Activated T-helper 2 cell treated with anti-CD3 and anti-CD28 coated beads, Interferon-gamma antibody, Interleukin-2, Interleukin-4, amounts not matched to agents 10 μg/mL and 5 μg/mL and 100 μg/mL, durations not matched to agents 14 hours and 24 hours and 36 hours (primary cell): ENCODE measurements at regions not wholly inside any gene's neighbourhood (a gene's known extent, or its start where the extent isn't known, plus 50 kb on each side); places are given as distances from the start of the nearest gene placed in this dataset.

Experiments
- DNase-seq: peaks from one replicate; pipeline ENCODE4 v3.0.0; 2021; ENCODE audit warnings: low spot score
- H3K27ac Mint-ChIP-seq: one replicate; pipeline ENCODE4 v1.8.0; 2021; ENCODE audit warnings: mixed read lengths
- H3K27me3 Mint-ChIP-seq: one replicate; pipeline ENCODE4 v1.8.0; 2021; ENCODE audit warnings: low read depth, mixed read lengths
- H3K36me3 Mint-ChIP-seq: one replicate; pipeline ENCODE4 v1.8.0; 2021; ENCODE audit warnings: low read depth, mixed read lengths
- H3K4me1 Mint-ChIP-seq: one replicate; pipeline ENCODE4 v1.8.0; 2021; ENCODE audit warnings: low read depth, mixed read lengths
- H3K4me3 Mint-ChIP-seq: one replicate; pipeline ENCODE4 v1.8.0; 2021; ENCODE audit warnings: low read depth, mild to moderate bottlenecking, moderate library complexity, mixed read lengths
- H3K9me3 Mint-ChIP-seq: one replicate; pipeline ENCODE4 v1.8.0; 2021; ENCODE audit warnings: mixed read lengths
- intact Hi-C: fragments of 100-400 bp; cut with micrococcal nuclease; formaldehyde crosslinking; loops from one replicate; pipeline ENCODE4 v1.15.1; 2023

DNA sequence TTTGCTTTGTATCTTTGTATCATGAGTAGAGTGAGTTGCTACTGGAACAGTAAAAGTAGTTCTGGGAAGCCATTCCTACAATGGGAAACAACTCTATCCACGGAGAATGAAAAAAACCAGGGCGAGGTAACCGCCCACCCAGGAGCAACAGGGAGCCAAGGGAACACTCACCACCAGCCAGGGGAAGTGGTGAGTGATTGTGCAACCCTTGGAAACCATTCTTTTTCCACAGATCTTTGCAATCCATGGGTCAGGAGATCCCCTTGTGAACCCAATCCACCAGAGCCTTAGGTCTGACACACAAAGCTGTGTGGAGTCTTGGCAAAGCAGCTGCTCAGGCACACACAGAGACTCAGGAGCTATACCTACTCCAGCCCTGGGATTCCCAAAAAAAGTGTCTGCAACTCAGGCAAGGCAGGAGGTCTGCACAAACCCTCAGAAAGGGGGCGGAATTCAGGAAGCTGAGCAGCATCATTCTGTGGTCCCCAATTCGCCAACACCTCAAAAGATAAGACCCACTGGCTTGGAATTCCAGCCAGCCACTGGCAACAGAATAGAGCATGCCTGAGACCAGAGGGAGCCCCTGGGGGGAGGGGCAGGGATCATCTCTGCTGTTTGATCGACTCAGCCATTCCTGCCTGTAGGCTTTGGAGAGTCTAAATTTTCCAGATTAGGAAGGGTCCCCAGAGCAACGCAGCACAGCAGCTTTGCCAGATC, 52.1 kb upstream of the PPFIA2 start:
- DNase-seq, result no peak
- intact Hi-C loops, result no loop called here
- H3K27ac Mint-ChIP-seq, result no peak overlapping the region
- H3K36me3 Mint-ChIP-seq, result no peaks in the 10 kb centered on the region
- H3K9me3 Mint-ChIP-seq, result peaks cover 8% of the 10 kb centered on the region
- no peak overlapping the region for H3K4me3 Mint-ChIP-seq
- peaks cover 8% of the 10 kb centered on the region for H3K27me3 Mint-ChIP-seq
- H3K4me1 Mint-ChIP-seq, result peaks cover 12% of the 10 kb centered on the region

DNA sequence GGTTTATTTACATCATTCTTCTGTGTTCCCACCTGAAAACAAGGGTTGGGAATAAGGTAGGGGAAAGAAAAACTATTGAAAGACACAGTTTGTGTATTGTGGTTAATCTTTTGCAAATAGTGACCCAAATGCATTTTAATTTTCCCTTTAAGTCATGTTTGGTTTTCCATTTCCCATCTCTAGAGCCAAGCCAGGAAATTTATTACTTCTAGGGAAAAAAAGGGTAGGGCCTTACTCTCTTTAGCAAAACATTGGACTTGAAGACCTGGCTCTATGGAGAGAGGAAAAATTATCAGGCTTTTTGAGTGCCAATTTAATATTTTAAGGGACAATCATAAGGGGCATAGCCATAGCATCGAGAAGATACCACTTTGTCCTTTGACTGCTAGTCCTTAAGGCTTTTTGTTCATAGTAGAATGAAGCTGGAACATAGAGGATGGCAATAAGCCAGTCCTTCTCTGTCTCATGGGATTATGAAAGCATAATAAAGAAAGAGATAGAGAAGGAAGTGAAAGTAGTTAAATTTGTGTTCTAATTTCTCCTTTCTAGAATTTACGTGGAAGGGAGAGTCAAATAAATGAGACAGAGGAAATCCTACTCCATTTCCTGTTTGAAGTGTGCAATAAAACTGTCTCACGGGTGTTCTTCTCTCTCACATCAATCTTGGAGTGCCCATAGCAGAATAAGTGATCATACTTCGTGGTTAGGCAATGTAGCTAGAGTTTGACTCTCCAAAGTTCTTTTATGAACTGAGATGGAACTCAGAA, 50.9 kb upstream of the PPFIA2 start:
- no peak overlapping the region for H3K4me3 Mint-ChIP-seq
- H3K4me1 Mint-ChIP-seq, result peaks cover 6% of the 10 kb centered on the region
- H3K9me3 Mint-ChIP-seq, result peaks cover 8% of the 10 kb centered on the region
- no peak overlapping the region for H3K27ac Mint-ChIP-seq
- peaks cover 8% of the 10 kb centered on the region for H3K27me3 Mint-ChIP-seq
- H3K36me3 Mint-ChIP-seq, result no peaks in the 10 kb centered on the region
- no peak for DNase-seq
- intact Hi-C loops, result no loop called here

DNA sequence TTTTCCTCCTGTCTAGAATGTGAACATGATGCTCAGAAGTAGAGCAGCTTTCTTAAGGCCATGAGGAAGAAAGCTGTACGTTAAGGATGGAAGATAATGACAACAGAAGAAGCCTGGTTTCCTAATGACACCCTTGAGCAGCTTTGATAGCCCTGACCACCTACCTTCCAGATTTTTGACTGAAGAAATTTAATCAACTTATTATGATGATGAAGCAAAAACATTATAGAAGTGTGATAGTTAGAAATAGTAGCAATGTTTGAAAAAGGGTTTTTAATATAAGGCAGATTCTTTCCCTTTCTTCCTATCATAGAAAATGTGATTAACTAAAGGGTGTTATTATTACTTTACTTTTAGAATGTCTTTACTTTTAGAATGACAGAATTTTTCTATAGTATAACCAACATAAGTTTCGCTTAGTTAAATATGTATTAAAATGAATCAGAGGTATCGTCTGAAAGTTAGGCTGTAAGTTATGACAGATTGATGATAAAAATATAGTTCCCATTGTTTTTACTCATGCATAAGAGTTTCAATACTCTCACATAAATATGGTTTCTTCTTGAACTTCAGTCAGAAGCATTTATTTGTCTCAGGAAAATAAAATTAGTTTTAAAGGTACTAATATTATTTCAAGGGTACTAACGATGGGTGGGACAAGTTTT, 50.1 kb upstream of the PPFIA2 start:
- H3K4me3 Mint-ChIP-seq, result no peak overlapping the region
- H3K27ac Mint-ChIP-seq, result no peak overlapping the region
- H3K36me3 Mint-ChIP-seq, result no peaks in the 10 kb centered on the region
- peaks cover 6% of the 10 kb centered on the region for H3K4me1 Mint-ChIP-seq
- intact Hi-C loops, result no loop called here
- no peak for DNase-seq
- peaks cover 5% of the 10 kb centered on the region for H3K9me3 Mint-ChIP-seq
- peaks cover 8% of the 10 kb centered on the region for H3K27me3 Mint-ChIP-seq
